A673 (cell line): ENCODE measurements at regions not wholly inside any gene's neighbourhood (a gene's known extent, or its start where the extent isn't known, plus 50 kb on each side); places are given as distances from the start of the nearest gene placed in this dataset.

Source experiments
- BruUV-seq: library from RNA; stranded (reverse); fragments of 400-500 nt; replicated peaks from 2 replicates; lab custom pipeline; 2021; lab: Mats Ljungman, UMichigan
- CTCF ChIA-PET: fragments of 300-600 bp; sonication (Branson Sonifier 250); formaldehyde crosslinking; loops from one replicate; lab custom pipeline; 2022; ENCODE audit warnings: antibody characterized with exemption; lab: Charles Lee
- POLR2A ChIA-PET: fragments of 300-600 bp; sonication (Branson Sonifier 250); formaldehyde crosslinking; loops from one replicate; lab custom pipeline; 2022; ENCODE audit warnings: antibody characterized with exemption; ENCODE audit not compliant: low non-redundant PET; lab: Charles Lee
- DNase-seq: peaks from one replicate; pipeline ENCODE4 v3.0.0-alpha.2; 2015; ENCODE audit warnings: low spot score
- H3K27ac ChIP-seq: fragments of 200-600 bp; sonication (generic); 2 replicates; pipeline ENCODE4 v1.5.1; 2016; ENCODE audit warnings: mixed run types, low read depth, mild to moderate bottlenecking, mixed read lengths, antibody characterized with exemption, low read length; ENCODE audit not compliant: poor library complexity, severe bottlenecking
- H3K27me3 ChIP-seq: fragments of 200-600 bp; sonication (generic); replicated peaks from 2 replicates; pipeline ENCODE4 v1.6.1; 2017; ENCODE audit warnings: mixed run types, low read depth, mild to moderate bottlenecking, mixed read lengths, antibody characterized with exemption, low read length; ENCODE audit not compliant: insufficient read depth, poor library complexity
- H3K36me3 ChIP-seq: fragments of 200-600 bp; sonication (generic); 2 replicates; pipeline ENCODE4 v1.6.1; 2016; ENCODE audit warnings: mixed run types, mild to moderate bottlenecking, mixed read lengths, antibody characterized with exemption, low read length; ENCODE audit not compliant: insufficient read depth, poor library complexity, severe bottlenecking
- H3K4me1 ChIP-seq: fragments of 200-600 bp; sonication (generic); 2 replicates; pipeline ENCODE4 v1.6.1; 2017; ENCODE audit warnings: mixed run types, mild to moderate bottlenecking, mixed read lengths, antibody characterized with exemption, low read length; ENCODE audit not compliant: insufficient read depth, poor library complexity, severe bottlenecking
- H3K4me3 ChIP-seq: fragments of 200-600 bp; sonication (generic); 2 replicates; pipeline ENCODE4 v1.5.1; 2016; ENCODE audit warnings: low read depth, mixed run types, mild to moderate bottlenecking, mixed read lengths, low read length; ENCODE audit not compliant: poor library complexity, severe bottlenecking
- H3K9me3 ChIP-seq: fragments of 200-600 bp; sonication (generic); 2 replicates; pipeline ENCODE4 v1.6.1; 2016; ENCODE audit warnings: mixed run types, low read depth, mild to moderate bottlenecking, mixed read lengths, antibody characterized with exemption, low read length; ENCODE audit not compliant: poor library complexity, severe bottlenecking
- CTCF ChIP-seq: fragments of 300-800, 200-600 bp; sonication (generic); conservative IDR thresholded peaks from 2 replicates; pipeline ENCODE4 v1.5.1; 2017; ENCODE audit warnings: low read depth, mild to moderate bottlenecking, antibody characterized with exemption, low read length, moderate library complexity, mixed read lengths
- EZH2 ChIP-seq: fragments of 200-600 bp; sonication (generic); IDR thresholded peaks from 2 replicates; pipeline ENCODE4 v1.6.1; 2017; ENCODE audit warnings: borderline replicate concordance, low read depth, mild to moderate bottlenecking, mixed read lengths, antibody characterized with exemption, low read length; ENCODE audit not compliant: poor library complexity, severe bottlenecking
- intact Hi-C: fragments of 100-400 bp; cut with micrococcal nuclease; formaldehyde crosslinking; loops from one replicate; pipeline ENCODE4 v1.10.0; 2022; ENCODE audit not compliant: unreplicated experiment

- Histone ChIP-seq H3K4me1 (no peaks in the 10 kb centered on the region), H3K27ac (no peak overlapping the region), H3K27me3 (no peaks in the 10 kb centered on the region), H3K9me3 (no peaks in the 10 kb centered on the region), H3K4me3 (no peak overlapping the region), H3K36me3 (no peaks in the 10 kb centered on the region)
- CTCF ChIA-PET, result no interaction called here
- POLR2A ChIA-PET, result no interaction called here
- BruUV-seq, result no TSS peak
- intact Hi-C loops, result no loop called here
- TF ChIP-seq CTCF, result no peak
- no peak for TF ChIP-seq EZH2
- no peak for DNase-seq
Observed at GRCh38 chr4:128608006-128608405, 201.5 kb upstream of the JADE1 start.

GRCh38 chr4:128606173-128606572 lies 203.3 kb upstream of the JADE1 start:
- no peak overlapping the region for H3K4me3 ChIP-seq
- H3K9me3 ChIP-seq, result no peaks in the 10 kb centered on the region
- no peak overlapping the region for H3K27ac ChIP-seq
- TF ChIP-seq EZH2, result no peak
- TF ChIP-seq CTCF, result no peak
- ChIA-PET CTCF (no interaction called here), POLR2A (no interaction called here)
- no TSS peak for BruUV-seq
- intact Hi-C loops, result no loop called here
- H3K4me1 ChIP-seq, result no peaks in the 10 kb centered on the region
- H3K36me3 ChIP-seq, result no peaks in the 10 kb centered on the region
- no peak for DNase-seq
- H3K27me3 ChIP-seq, result no peaks in the 10 kb centered on the region

GRCh38 chr4:128604840-128605239 lies 204.7 kb upstream of the JADE1 start:
- intact Hi-C loops, result no loop called here
- no peaks in the 10 kb centered on the region for H3K27me3 ChIP-seq
- H3K4me1 ChIP-seq, result no peaks in the 10 kb centered on the region
- no peak for DNase-seq
- no peak overlapping the region for H3K4me3 ChIP-seq
- H3K9me3 ChIP-seq, result no peaks in the 10 kb centered on the region
- no TSS peak for BruUV-seq
- ChIA-PET CTCF (interaction anchor here (1.0 kb wide), 1 partner anchor 150 kb away, joined by 5 read pairs; no protein-coding TSS in a partner anchor), POLR2A (no interaction called here)
- no peak overlapping the region for H3K27ac ChIP-seq
- TF ChIP-seq CTCF (no peak), EZH2 (no peak)
- H3K36me3 ChIP-seq, result no peaks in the 10 kb centered on the region
